KMS-11 (cell line): ENCODE measurements at regions not wholly inside any gene's neighbourhood (a gene's known extent, or its start where the extent isn't known, plus 50 kb on each side); places are given as distances from the start of the nearest gene placed in this dataset.
"Not testable (repeated sequence)": the region's sequence is repeated elsewhere in the genome, so short reads cannot be mapped to it uniquely, and the experiment has no call there.

Experiments used
- H2AFZ ChIP-seq: fragments of 200-600 bp; sonication (generic); 2 replicates; pipeline ENCODE4 v1.6.1; 2016; ENCODE audit warnings: antibody characterized with exemption, mixed run types, low read depth
- H3K27ac ChIP-seq: fragments of 200-600 bp; sonication (generic); 2 replicates; pipeline ENCODE4 v1.6.1; 2016; ENCODE audit warnings: mild to moderate bottlenecking, mixed run types
- H3K27me3 ChIP-seq: fragments of 200-600 bp; sonication (generic); 2 replicates; pipeline ENCODE4 v1.6.1; 2017; ENCODE audit warnings: mild to moderate bottlenecking, low read depth, mixed run types, moderate library complexity; ENCODE audit not compliant: insufficient read depth
- H3K36me3 ChIP-seq: fragments of 200-600 bp; sonication (generic); 2 replicates; pipeline ENCODE4 v1.6.1; 2017; ENCODE audit warnings: mild to moderate bottlenecking, mixed run types; ENCODE audit not compliant: insufficient read depth
- H3K4me1 ChIP-seq: fragments of 200-600 bp; sonication (generic); 2 replicates; pipeline ENCODE4 v1.6.1; 2016; ENCODE audit warnings: mild to moderate bottlenecking, low read depth, mixed run types; ENCODE audit not compliant: poor library complexity, severe bottlenecking
- H3K4me2 ChIP-seq: fragments of 200-600 bp; sonication (generic); 2 replicates; pipeline ENCODE4 v1.7.0; 2016; ENCODE audit warnings: mild to moderate bottlenecking, mixed run types
- H3K4me3 ChIP-seq: fragments of 200-600 bp; sonication (generic); IDR thresholded peaks from 2 replicates; pipeline ENCODE4 v1.6.1; 2017; ENCODE audit warnings: low read depth, low read length, mixed read lengths; ENCODE audit not compliant: insufficient read depth
- H3K79me2 ChIP-seq: fragments of 200-600 bp; sonication (generic); 2 replicates; pipeline ENCODE4 v1.6.1; 2016; ENCODE audit warnings: low read depth, mixed run types; ENCODE audit not compliant: insufficient read depth
- H3K9ac ChIP-seq: fragments of 200-600 bp; sonication (generic); 2 replicates; pipeline ENCODE4 v1.6.1; 2016; ENCODE audit warnings: mild to moderate bottlenecking, mixed run types
- H4K20me1 ChIP-seq: fragments of 200-600 bp; sonication (generic); 2 replicates; pipeline ENCODE4 v1.6.1; 2016; ENCODE audit warnings: mild to moderate bottlenecking, mixed run types; ENCODE audit not compliant: insufficient read depth
- TF ChIP-seq, protein P1 (sequence below): fragments of 200-600 bp; sonication (generic); conservative IDR thresholded peaks from 2 replicates; pipeline ENCODE4 v1.6.1; 2017; ENCODE audit warnings: low read depth, mild to moderate bottlenecking, antibody characterized with exemption, low read length, moderate library complexity, mixed read lengths

DNA sequence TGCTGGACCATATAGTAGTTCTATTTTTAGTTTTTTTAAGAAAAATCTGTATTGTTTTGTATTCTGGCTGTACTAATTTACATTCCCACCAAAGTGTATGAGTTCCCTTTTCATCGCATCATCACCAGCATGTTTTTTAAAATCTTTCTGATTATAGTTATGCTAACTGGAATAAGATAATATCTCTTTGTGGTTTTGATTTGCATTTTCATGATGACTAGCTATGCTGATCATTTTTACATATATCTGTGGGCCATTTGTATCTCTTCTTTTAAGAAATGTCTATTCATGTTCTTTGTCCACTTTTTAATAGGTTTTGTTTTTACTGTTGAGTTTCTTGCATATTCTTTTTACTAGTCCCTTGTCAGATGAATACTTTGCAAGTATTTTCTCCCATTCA is 238.0 kb downstream of the FBXO4 start:
- Histone ChIP-seq H3K4me3 (no peak overlapping the region), H3K79me2 (no peaks in the 10 kb centered on the region), H4K20me1 (no peaks in the 10 kb centered on the region), H3K4me1 (no peaks in the 10 kb centered on the region), H3K27me3 (no peaks in the 10 kb centered on the region), H2AFZ (no peak overlapping the region), H3K36me3 (no peaks in the 10 kb centered on the region), H3K4me2 (no peak overlapping the region), H3K9ac (no peak overlapping the region), H3K27ac (no peak overlapping the region)
- TF ChIP-seq, protein P1, sequence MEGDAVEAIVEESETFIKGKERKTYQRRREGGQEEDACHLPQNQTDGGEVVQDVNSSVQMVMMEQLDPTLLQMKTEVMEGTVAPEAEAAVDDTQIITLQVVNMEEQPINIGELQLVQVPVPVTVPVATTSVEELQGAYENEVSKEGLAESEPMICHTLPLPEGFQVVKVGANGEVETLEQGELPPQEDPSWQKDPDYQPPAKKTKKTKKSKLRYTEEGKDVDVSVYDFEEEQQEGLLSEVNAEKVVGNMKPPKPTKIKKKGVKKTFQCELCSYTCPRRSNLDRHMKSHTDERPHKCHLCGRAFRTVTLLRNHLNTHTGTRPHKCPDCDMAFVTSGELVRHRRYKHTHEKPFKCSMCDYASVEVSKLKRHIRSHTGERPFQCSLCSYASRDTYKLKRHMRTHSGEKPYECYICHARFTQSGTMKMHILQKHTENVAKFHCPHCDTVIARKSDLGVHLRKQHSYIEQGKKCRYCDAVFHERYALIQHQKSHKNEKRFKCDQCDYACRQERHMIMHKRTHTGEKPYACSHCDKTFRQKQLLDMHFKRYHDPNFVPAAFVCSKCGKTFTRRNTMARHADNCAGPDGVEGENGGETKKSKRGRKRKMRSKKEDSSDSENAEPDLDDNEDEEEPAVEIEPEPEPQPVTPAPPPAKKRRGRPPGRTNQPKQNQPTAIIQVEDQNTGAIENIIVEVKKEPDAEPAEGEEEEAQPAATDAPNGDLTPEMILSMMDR = no peak

DNA sequence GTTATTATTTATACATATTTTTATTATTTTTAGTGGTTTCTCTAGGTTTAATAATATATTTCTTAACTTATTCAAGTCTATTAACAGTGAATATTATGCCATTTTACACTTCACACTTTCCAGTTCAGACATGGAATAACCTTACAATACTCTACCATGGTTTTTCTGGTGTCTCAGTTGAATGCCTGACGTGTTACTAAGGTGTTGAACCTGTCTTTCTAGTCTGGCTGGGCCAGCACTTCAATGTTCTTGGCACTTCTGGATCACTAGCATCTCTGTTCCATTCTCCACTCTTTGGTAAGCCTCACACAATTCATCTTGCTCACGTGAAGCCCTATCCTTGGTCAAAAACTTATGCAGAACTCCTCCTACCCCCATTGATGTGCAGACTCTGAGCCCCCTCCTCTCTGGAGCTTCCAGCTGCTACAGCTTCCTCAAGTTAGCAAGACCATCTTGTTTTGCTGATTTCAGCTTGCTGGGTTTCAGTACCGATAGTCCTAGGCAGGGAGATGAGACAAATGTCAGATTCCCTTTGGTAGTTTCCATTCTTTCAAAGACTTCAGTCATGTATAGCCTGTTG is 243.1 kb downstream of the FBXO4 start:
- TF ChIP-seq, protein P1 = no peak

DNA sequence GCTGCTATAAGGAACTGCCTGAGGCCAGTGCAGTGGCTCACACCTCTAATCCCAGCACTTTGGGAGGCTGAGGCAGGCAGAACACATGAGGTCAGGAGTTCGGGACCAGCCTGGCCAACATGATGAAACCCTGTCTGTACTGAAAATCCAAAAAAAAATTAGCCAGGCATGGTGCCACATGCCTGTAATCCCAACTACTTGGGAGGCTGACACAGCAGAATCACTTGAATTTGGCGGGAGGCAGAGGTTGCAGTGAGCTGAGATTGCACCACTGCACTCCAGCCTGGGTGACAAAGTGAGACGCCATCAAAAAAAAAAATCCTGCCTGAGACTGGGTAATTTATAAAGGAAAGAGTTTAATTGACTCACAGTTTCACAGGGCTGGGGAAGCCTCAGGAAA is 247.1 kb upstream of the GHR start:
- not testable (repeated sequence) for H3K4me1 ChIP-seq

More for the DNA sequence above, 243.1 kb downstream of the FBXO4 start:
- no peak overlapping the region for H3K4me3 ChIP-seq
- no peak overlapping the region for H2AFZ ChIP-seq
- no peaks in the 10 kb centered on the region for H3K36me3 ChIP-seq
- H3K27me3 ChIP-seq = no peaks in the 10 kb centered on the region
- H3K9ac ChIP-seq = no peak overlapping the region
- H3K27ac ChIP-seq = no peak overlapping the region
- H3K4me2 ChIP-seq = no peak overlapping the region
- no peaks in the 10 kb centered on the region for H3K79me2 ChIP-seq
- no peaks in the 10 kb centered on the region for H3K4me1 ChIP-seq
- H4K20me1 ChIP-seq = no peaks in the 10 kb centered on the region

DNA sequence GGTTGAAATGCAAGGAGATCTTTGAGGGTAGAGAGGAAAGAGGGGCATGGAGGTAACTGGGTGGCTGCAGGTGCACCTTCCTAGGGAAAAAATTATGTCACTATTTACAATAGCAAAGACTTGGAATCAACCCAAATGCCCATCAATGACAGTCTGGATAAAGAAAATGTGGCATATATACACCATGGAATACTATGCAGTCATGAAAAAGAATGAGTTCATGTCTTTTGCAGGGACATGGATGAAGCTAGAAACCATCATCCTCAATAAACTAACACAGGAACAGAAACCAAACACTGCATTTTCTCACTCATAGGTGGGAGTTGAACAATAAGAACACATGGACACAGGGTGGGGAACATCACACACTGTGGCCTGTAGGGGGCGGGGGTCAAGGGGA is 243.4 kb upstream of the GHR start:
- H4K20me1 ChIP-seq, H3K4me2 ChIP-seq, H3K9ac ChIP-seq, H3K4me3 ChIP-seq, H3K79me2 ChIP-seq, H3K27ac ChIP-seq, H2AFZ ChIP-seq, H3K4me1 ChIP-seq, H3K27me3 ChIP-seq, H3K36me3 ChIP-seq: not testable (repeated sequence)

More for the DNA sequence above, 247.1 kb upstream of the GHR start:
- H3K4me3 ChIP-seq, H3K4me2 ChIP-seq, H2AFZ ChIP-seq, H3K27ac ChIP-seq, H3K9ac ChIP-seq, H3K36me3 ChIP-seq, H3K27me3 ChIP-seq, H3K79me2 ChIP-seq, H4K20me1 ChIP-seq: not testable (repeated sequence)

DNA sequence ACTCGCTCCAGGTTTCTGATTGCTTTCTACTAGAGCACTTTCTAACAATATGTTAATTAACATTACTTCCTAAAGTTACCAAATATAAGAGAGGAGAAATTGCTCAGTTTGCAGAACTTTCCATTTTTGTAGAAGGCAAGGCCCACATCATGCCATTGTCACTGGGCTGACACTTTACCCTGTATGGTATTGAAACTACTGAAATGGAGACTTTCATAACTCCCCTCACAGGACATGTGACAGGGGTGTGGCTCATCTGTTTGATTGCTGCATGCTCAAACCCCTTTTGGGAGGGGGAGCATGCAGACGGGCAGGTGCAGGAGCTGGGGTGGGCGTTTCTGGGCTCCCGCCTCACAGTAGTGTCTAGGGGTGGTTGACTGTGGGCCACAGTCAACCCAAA is 206.3 kb upstream of the GHR start:
- H3K4me1 ChIP-seq = no peaks in the 10 kb centered on the region
- no peaks in the 10 kb centered on the region for H4K20me1 ChIP-seq
- no peaks in the 10 kb centered on the region for H3K36me3 ChIP-seq
- no peak overlapping the region for H3K4me3 ChIP-seq
- H3K9ac ChIP-seq = no peak overlapping the region
- H3K79me2 ChIP-seq = no peaks in the 10 kb centered on the region
- no peaks in the 10 kb centered on the region for H3K27me3 ChIP-seq
- H3K4me2 ChIP-seq = no peak overlapping the region
- no peak overlapping the region for H2AFZ ChIP-seq
- no peak overlapping the region for H3K27ac ChIP-seq
- TF ChIP-seq, protein P1 = no peak
